HCT116 (cell line): ENCODE measurements at regions not wholly inside any gene's neighbourhood (a gene's known extent, or its start where the extent isn't known, plus 50 kb on each side); places are given as distances from the start of the nearest gene placed in this dataset.

Experiments used
- ATAC-seq: fragments of 200-7000 bp; cut with Tn5 transposase; 2 replicates; pipeline ENCODE4 v1.9.1; 2020; ENCODE audit warnings: mild to moderate bottlenecking, moderate library complexity
- BruUV-seq: library from RNA; stranded (reverse); fragments of 400-500 nt; replicated peaks from 2 replicates; lab custom pipeline; 2021; lab: Mats Ljungman, UMichigan
- CTCF ChIA-PET: fragments of 300-600 bp; sonication (Branson Sonifier 250); formaldehyde crosslinking; loops from one replicate; lab custom pipeline; 2021; ENCODE audit warnings: antibody characterized with exemption; lab: Charles Lee
- POLR2A ChIA-PET: fragments of 300-600, 350-600 bp; sonication (Branson Sonifier 250); formaldehyde crosslinking; loops from one replicate; lab custom pipeline; 2021; ENCODE audit warnings: antibody characterized with exemption; lab: Charles Lee
- RAD21 ChIA-PET, 2 experiments: fragments of 300-600 bp; sonication (Branson Sonifier 250); formaldehyde crosslinking; loops; one replicate each; lab custom pipeline; 2023; ENCODE audit warnings: low total read pairs in 2 of 2; ENCODE audit not compliant: uncharacterized antibody in 2 of 2, unreplicated experiment in 2 of 2, low non-redundant PET in 1 of 2; lab: Charles Lee
- DNase-seq: peaks from one replicate; pipeline ENCODE4 v3.0.0-alpha.2; 2010; ENCODE audit warnings: low read depth, low spot score
- H2AFZ ChIP-seq: fragments of 200-600 bp; shearing (Covaris generic), sonication (generic); 2 replicates; pipeline ENCODE4 v1.6.1; 2017; ENCODE audit warnings: low read depth, mixed run types, mixed read lengths, antibody characterized with exemption, low read length; ENCODE audit not compliant: poor library complexity, severe bottlenecking
- H3K27ac ChIP-seq: 2 replicates; pipeline ENCODE4 v1.5.1; 2012; ENCODE audit warnings: low read depth, low read length
- H3K27me3 ChIP-seq: fragments of 200-600 bp; sonication (generic); 2 replicates; pipeline ENCODE4 v1.6.1; 2016; ENCODE audit warnings: mixed run types, low read length, mixed read lengths; ENCODE audit not compliant: insufficient read depth
- H3K36me3 ChIP-seq, 2 experiments: fragments of 200-500 bp in 1 of 2; fragments of 200-600 bp in 1 of 2; sonication (Bioruptor generic) in 1 of 2; sonication (generic) in 1 of 2; 2 replicates each; pipeline versions ENCODE4 v1.5.1 to v1.6.1; 2014 to 2016; ENCODE audit warnings: low read length in 2 of 2, inconsistent platforms in 1 of 2, mixed read lengths in 1 of 2, mixed run types in 1 of 2; ENCODE audit not compliant: insufficient read depth in 2 of 2, control insufficient read depth in 1 of 2
- H3K4me1 ChIP-seq, 2 experiments: fragments of 200-600 bp in 1 of 2; sonication (generic) in 1 of 2; 2 replicates each; pipeline versions ENCODE4 v1.5.1 to v1.6.1; 2012 to 2017; ENCODE audit warnings: low read length in 2 of 2, inconsistent platforms in 1 of 2, mild to moderate bottlenecking in 1 of 2, mixed read lengths in 1 of 2, mixed run types in 1 of 2, moderate library complexity in 1 of 2; ENCODE audit not compliant: insufficient read depth in 2 of 2, control insufficient read depth in 1 of 2
- H3K4me2 ChIP-seq: fragments of 200-600 bp; sonication (generic); 2 replicates; pipeline ENCODE4 v1.6.1; 2017; ENCODE audit warnings: mixed run types, low read length, mixed read lengths
- H3K4me3 ChIP-seq, 2 experiments: fragments of 200-600 bp in 1 of 2; sonication (generic) in 1 of 2; replicated peaks in 1 of 2; 2 replicates each; pipeline ENCODE4 v1.5.1; 2011 to 2016; ENCODE audit warnings: low read length in 2 of 2, control low read depth in 1 of 2, low read depth in 1 of 2, mild to moderate bottlenecking in 1 of 2, mixed read lengths in 1 of 2, mixed run types in 1 of 2
- H3K79me2 ChIP-seq: fragments of 200-600 bp; sonication (generic); 2 replicates; pipeline ENCODE4 v1.6.1; 2017; ENCODE audit warnings: mild to moderate bottlenecking, mixed run types, low read length, moderate library complexity, mixed read lengths; ENCODE audit not compliant: insufficient read depth
- H3K9ac ChIP-seq: fragments of 200-600 bp; sonication (generic); 2 replicates; pipeline ENCODE4 v1.6.1; 2016; ENCODE audit warnings: low read length, mixed read lengths
- H3K9me2 ChIP-seq: fragments of 200-600 bp; sonication (generic), shearing (Covaris generic); 2 replicates; pipeline ENCODE4 v1.6.1; 2017; ENCODE audit warnings: mixed run types, mild to moderate bottlenecking, moderate library complexity; ENCODE audit not compliant: insufficient read depth
- H3K9me3 ChIP-seq, 2 experiments: fragments of 200-500 bp in 1 of 2; fragments of 200-600 bp in 1 of 2; sonication (Bioruptor generic) in 1 of 2; sonication (generic) in 1 of 2; 2 replicates each; pipeline ENCODE4 v1.6.1; 2014 to 2017; ENCODE audit warnings: low read length in 2 of 2, mixed read lengths in 2 of 2, inconsistent platforms in 1 of 2, low read depth in 1 of 2, mild to moderate bottlenecking in 1 of 2, mixed run types in 1 of 2, moderate library complexity in 1 of 2; ENCODE audit not compliant: control insufficient read depth in 1 of 2, insufficient read depth in 1 of 2
- H4K20me1 ChIP-seq: fragments of 200-600 bp; sonication (generic), shearing (Covaris generic); 2 replicates; pipeline ENCODE4 v1.6.1; 2017; ENCODE audit warnings: mixed run types, mild to moderate bottlenecking, moderate library complexity; ENCODE audit not compliant: insufficient read depth
- EZH2 ChIP-seq: fragments of 200-600 bp; sonication (generic); IDR thresholded peaks from 2 replicates; pipeline ENCODE4 v1.6.1; 2017; ENCODE audit warnings: antibody characterized with exemption, mixed run types
- EZH2phosphoT487 ChIP-seq: fragments of 200-600 bp; IDR thresholded peaks from 2 replicates; pipeline ENCODE4 v1.6.1; 2018; ENCODE audit warnings: antibody characterized with exemption, borderline replicate concordance
- FOSL1 ChIP-seq: IDR thresholded peaks from 2 replicates; pipeline ENCODE4 v1.6.1; 2012; ENCODE audit warnings: low read depth
- JUND ChIP-seq: IDR thresholded peaks from 2 replicates; pipeline ENCODE4 v1.6.1; 2012
- SIN3A ChIP-seq: IDR thresholded peaks from 2 replicates; pipeline ENCODE4 v1.6.1; 2012; ENCODE audit warnings: low read depth
- SRF ChIP-seq: IDR thresholded peaks from 2 replicates; pipeline ENCODE4 v1.6.1; 2012; ENCODE audit warnings: low read depth
- ZFX ChIP-seq: fragments of 450-650 bp; IDR thresholded peaks from 2 replicates; pipeline ENCODE4 v1.6.1; 2017
- intact Hi-C: fragments of 100-400 bp; cut with micrococcal nuclease; formaldehyde crosslinking; loops from 2 replicates; pipeline ENCODE4 v1.10.0; 2022
- TF ChIP-seq, protein P1 (sequence below): IDR thresholded peaks from 2 replicates; pipeline ENCODE4 v1.6.1; 2012; ENCODE audit warnings: low read depth
- TF ChIP-seq, protein P2 (sequence below): IDR thresholded peaks from 2 replicates; pipeline ENCODE4 v1.6.1; 2012

DNA sequence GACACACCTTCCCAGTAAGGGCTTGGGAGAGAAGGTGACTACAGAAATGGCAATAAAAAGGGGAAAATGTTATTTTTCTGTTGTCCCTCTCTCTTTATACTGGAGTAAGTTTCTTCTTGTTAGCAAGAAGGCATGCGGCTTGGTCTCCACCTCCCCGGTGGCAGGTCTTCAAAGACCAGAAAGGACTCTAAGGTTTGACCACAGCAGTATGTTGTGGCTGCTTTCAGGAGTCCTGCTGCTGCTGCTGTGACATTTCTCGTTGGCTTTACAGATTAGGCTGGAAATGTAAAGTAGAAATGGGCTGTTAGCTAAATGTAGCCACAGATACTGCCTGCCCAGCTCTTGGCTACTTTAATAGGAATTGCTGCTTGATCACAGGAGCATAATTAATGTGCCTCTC, 175.8 kb upstream of the ZBTB20 start:
- no peaks in the 10 kb centered on the region for H3K9me3 ChIP-seq
- CTCF ChIA-PET, result no interaction called here
- H4K20me1 ChIP-seq, result no peaks in the 10 kb centered on the region
- no peak overlapping the region for H3K27ac ChIP-seq
- no peaks in the 10 kb centered on the region for H3K79me2 ChIP-seq
- H3K4me3 ChIP-seq, result no peak overlapping the region
- H3K9ac ChIP-seq, result no peak overlapping the region
- BruUV-seq, result no TSS peak
- intact Hi-C loops, result no loop called here
- H3K9me2 ChIP-seq, result no peaks in the 10 kb centered on the region
- DNase-seq (no peak), ATAC-seq (no peak)
- POLR2A ChIA-PET, result no interaction called here
- RAD21 ChIA-PET, result no interaction called here
- no peak overlapping the region for H3K4me2 ChIP-seq
- H2AFZ ChIP-seq, result no peak overlapping the region
- peaks cover 0 to 3% of the 10 kb centered on the region in 2 experiments; a peak in 1 of 4 replicates for H3K4me1 ChIP-seq
- no peaks in the 10 kb centered on the region for H3K27me3 ChIP-seq
- TF ChIP-seq EZH2 (no peak), JUND (no peak), FOSL1 (no peak), SIN3A (no peak), ZFX (no peak), SRF (no peak)
- TF ChIP-seq, protein P1, sequence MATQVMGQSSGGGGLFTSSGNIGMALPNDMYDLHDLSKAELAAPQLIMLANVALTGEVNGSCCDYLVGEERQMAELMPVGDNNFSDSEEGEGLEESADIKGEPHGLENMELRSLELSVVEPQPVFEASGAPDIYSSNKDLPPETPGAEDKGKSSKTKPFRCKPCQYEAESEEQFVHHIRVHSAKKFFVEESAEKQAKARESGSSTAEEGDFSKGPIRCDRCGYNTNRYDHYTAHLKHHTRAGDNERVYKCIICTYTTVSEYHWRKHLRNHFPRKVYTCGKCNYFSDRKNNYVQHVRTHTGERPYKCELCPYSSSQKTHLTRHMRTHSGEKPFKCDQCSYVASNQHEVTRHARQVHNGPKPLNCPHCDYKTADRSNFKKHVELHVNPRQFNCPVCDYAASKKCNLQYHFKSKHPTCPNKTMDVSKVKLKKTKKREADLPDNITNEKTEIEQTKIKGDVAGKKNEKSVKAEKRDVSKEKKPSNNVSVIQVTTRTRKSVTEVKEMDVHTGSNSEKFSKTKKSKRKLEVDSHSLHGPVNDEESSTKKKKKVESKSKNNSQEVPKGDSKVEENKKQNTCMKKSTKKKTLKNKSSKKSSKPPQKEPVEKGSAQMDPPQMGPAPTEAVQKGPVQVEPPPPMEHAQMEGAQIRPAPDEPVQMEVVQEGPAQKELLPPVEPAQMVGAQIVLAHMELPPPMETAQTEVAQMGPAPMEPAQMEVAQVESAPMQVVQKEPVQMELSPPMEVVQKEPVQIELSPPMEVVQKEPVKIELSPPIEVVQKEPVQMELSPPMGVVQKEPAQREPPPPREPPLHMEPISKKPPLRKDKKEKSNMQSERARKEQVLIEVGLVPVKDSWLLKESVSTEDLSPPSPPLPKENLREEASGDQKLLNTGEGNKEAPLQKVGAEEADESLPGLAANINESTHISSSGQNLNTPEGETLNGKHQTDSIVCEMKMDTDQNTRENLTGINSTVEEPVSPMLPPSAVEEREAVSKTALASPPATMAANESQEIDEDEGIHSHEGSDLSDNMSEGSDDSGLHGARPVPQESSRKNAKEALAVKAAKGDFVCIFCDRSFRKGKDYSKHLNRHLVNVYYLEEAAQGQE, result no peak
- TF ChIP-seq, protein P2, sequence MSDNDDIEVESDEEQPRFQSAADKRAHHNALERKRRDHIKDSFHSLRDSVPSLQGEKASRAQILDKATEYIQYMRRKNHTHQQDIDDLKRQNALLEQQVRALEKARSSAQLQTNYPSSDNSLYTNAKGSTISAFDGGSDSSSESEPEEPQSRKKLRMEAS, result no peak
- H3K36me3 ChIP-seq, result no peaks in the 10 kb centered on the region

DNA sequence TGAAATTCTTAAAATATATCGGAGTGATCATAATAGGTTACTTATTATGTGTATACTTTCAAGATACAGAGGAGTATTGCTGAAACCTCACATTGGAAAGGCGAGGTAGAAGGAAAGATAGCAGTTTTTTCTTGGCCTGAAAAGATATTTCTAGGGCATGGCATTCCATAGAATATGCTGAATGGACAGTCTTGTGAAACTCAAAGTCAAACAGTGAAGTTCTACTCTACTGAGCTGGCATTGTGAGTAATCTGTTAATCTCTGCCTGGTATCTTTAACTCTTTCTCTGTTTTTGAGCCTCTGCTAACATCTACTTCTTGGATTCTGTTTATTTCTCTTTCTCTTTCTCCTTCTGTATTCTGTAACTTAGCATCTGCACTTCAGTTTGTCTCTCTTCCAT, 176.3 kb upstream of the ZBTB20 start:
- no peaks in the 10 kb centered on the region for H4K20me1 ChIP-seq
- TF ChIP-seq EZH2phosphoT487 (no peak), SRF (no peak)
- DNase-seq (no peak), ATAC-seq (no peak)
- POLR2A ChIA-PET, result no interaction called here
- no peaks in the 10 kb centered on the region for H3K79me2 ChIP-seq
- no peak overlapping the region for H3K9ac ChIP-seq
- no peaks in the 10 kb centered on the region for H3K36me3 ChIP-seq
- H3K4me3 ChIP-seq, result no peak overlapping the region
- no peaks in the 10 kb centered on the region for H3K9me2 ChIP-seq
- no peaks in the 10 kb centered on the region for H3K27me3 ChIP-seq
- no peak overlapping the region for H3K4me2 ChIP-seq
- no peaks in the 10 kb centered on the region for H3K9me3 ChIP-seq
- no peak overlapping the region for H3K27ac ChIP-seq
- H3K4me1 ChIP-seq, result peaks cover 0 to 3% of the 10 kb centered on the region in 2 experiments; a peak in 1 of 4 replicates
- intact Hi-C loops, result no loop called here
- H2AFZ ChIP-seq, result no peak overlapping the region
- CTCF ChIA-PET, result no interaction called here
- RAD21 ChIA-PET, result no interaction called here
- BruUV-seq, result no TSS peak
